ENCODE measurements at regions not wholly inside any gene's neighbourhood (a gene's known extent, or its start where the extent isn't known, plus 50 kb on each side); places are given as distances from the start of the nearest gene placed in this dataset.

DNA sequence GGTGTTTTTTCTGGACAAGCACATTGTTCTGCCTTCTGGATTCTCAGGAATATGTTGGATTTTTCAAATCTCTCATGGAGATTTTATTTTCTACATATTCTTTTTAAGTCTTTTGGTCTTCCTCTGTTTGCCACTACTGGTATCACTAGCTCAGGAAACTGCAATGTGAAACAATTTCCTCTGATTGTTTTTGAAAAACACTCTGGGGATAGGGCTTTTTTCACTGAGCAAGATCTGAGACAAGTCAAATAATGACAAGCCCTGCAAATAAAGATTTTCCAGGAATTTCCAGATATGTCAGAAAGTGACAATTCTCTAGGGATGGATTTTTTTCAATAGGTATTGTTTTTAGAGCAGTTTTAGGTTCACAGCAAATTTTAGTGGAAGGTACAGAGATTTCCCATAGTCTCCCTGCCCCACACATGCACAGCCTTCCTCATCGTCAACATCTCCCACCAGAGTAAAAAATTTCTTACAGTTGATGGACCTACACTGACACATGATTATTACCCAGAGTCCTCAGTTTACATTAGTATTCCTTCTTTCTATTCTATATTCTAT, 86.9 kb upstream of the TMEM161B start:
- DNase-seq (ENCODE audit: low spot score) = no peak

DNA sequence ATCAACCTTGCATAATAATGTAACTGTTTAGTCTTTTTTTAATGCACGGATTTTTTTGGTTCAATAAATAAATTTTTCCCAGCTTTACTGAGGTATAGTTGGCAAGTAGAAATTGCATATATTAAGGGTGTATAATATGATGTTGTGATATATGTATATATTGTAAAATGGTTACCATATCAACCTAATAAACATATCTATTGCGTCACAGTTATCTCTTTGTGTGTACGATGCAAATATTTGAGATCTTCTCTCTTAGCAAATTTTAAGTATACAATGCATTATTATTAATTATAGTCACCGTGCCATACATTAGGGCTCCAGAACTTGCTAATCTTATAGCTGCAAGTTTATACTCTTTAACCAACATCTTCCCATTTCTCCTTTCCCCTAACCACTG, 57.2 kb upstream of the TMEM161B start:
- Histone ChIP-seq H3K4me1 (ENCODE audit: insufficient read depth, low read length, poor library complexity, severe bottlenecking) (no peaks in the 10 kb centered on the region), H3K27ac (ENCODE audit: low read depth, low read length, poor library complexity, severe bottlenecking) (no peak overlapping the region), H3K36me3 (ENCODE audit: insufficient read depth, low read length) (no peaks in the 10 kb centered on the region), H3K79me2 (ENCODE audit: insufficient read depth, low read depth, low read length) (no peaks in the 10 kb centered on the region), H3K9me3 (ENCODE audit: low read length) (no peaks in the 10 kb centered on the region), H4K20me1 (ENCODE audit: insufficient read depth, low read length) (no peaks in the 10 kb centered on the region), H3K4me3 (ENCODE audit: low read depth, low read length, poor library complexity, severe bottlenecking) (no peak overlapping the region), H2AFZ (ENCODE audit: low read length) (no peak overlapping the region), H3K9me2 (ENCODE audit: insufficient read depth, low read length) (no peaks in the 10 kb centered on the region), H3K4me2 (ENCODE audit: low read length) (no peak overlapping the region)
- no peak for DNase-seq (ENCODE audit: low spot score)
- BruUV-seq (replicated peaks) = no TSS peak
- TF ChIP-seq, protein P1, sequence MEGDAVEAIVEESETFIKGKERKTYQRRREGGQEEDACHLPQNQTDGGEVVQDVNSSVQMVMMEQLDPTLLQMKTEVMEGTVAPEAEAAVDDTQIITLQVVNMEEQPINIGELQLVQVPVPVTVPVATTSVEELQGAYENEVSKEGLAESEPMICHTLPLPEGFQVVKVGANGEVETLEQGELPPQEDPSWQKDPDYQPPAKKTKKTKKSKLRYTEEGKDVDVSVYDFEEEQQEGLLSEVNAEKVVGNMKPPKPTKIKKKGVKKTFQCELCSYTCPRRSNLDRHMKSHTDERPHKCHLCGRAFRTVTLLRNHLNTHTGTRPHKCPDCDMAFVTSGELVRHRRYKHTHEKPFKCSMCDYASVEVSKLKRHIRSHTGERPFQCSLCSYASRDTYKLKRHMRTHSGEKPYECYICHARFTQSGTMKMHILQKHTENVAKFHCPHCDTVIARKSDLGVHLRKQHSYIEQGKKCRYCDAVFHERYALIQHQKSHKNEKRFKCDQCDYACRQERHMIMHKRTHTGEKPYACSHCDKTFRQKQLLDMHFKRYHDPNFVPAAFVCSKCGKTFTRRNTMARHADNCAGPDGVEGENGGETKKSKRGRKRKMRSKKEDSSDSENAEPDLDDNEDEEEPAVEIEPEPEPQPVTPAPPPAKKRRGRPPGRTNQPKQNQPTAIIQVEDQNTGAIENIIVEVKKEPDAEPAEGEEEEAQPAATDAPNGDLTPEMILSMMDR (conservative IDR thresholded peaks at IDR 0.05; ENCODE audit: low read length) = no peak
- TF ChIP-seq EZH2phosphoT487 (IDR thresholded peaks at IDR 0.05; ENCODE audit: borderline replicate concordance, low read depth, low read length) = no peak
- ChIA-PET CTCF (ENCODE audit: unreplicated experiment) (no interaction called here), POLR2A (interaction anchor here (0.5 to 0.6 kb wide), 2 partner anchors 98 to 592 kb away, joined by 3 read pairs; no protein-coding TSS in a partner anchor)
- intact Hi-C loops (cut with micrococcal nuclease; ENCODE audit: unreplicated experiment) = no loop called here

More for the DNA sequence above, 86.9 kb upstream of the TMEM161B start:
- H3K4me2 ChIP-seq (ENCODE audit: low read length) = no peak overlapping the region
- no peak overlapping the region for H2AFZ ChIP-seq (ENCODE audit: low read length)
- H3K9me3 ChIP-seq (ENCODE audit: low read length) = no peaks in the 10 kb centered on the region
- H3K4me3 ChIP-seq (ENCODE audit: low read depth, low read length, poor library complexity, severe bottlenecking) = no peak overlapping the region
- no TSS peak for BruUV-seq (replicated peaks)
- H4K20me1 ChIP-seq (ENCODE audit: insufficient read depth, low read length) = no peaks in the 10 kb centered on the region
- no peaks in the 10 kb centered on the region for H3K79me2 ChIP-seq (ENCODE audit: insufficient read depth, low read depth, low read length)
- no peaks in the 10 kb centered on the region for H3K36me3 ChIP-seq (ENCODE audit: insufficient read depth, low read length)
- intact Hi-C loops (cut with micrococcal nuclease; ENCODE audit: unreplicated experiment) = no loop called here
- H3K4me1 ChIP-seq (ENCODE audit: insufficient read depth, low read length, poor library complexity, severe bottlenecking) = no peaks in the 10 kb centered on the region
- H3K27ac ChIP-seq (ENCODE audit: low read depth, low read length, poor library complexity, severe bottlenecking) = no peak overlapping the region
- ChIA-PET CTCF (ENCODE audit: unreplicated experiment) (no interaction called here), POLR2A (no interaction called here)
- H3K9me2 ChIP-seq (ENCODE audit: insufficient read depth, low read length) = no peaks in the 10 kb centered on the region
- no peak for TF ChIP-seq EZH2phosphoT487 (IDR thresholded peaks at IDR 0.05; ENCODE audit: borderline replicate concordance, low read depth, low read length)
- TF ChIP-seq, protein P1 (conservative IDR thresholded peaks at IDR 0.05; ENCODE audit: low read length) = no peak

DNA sequence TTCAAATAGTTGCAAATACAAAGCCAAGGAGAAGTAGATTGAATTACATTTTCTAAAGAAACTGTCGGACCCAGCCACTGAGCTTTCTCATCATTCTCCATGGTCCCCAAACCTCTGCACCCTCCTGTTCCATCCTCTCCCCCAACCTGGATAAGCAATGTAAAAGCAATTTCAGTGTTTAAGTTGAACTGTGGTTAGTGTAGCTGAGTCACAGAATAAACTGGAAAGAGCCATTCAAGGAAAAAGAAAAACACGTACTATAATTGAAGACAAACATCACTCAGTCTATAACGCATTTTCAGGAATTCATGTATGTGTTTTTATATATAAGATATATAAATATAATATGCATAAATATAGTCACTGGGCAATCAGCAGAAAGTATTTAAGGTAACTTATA, 54.1 kb upstream of the TMEM161B start:
- POLR2A ChIA-PET = no interaction called here

More for the DNA sequence above, 54.1 kb upstream of the TMEM161B start:
- no peaks in the 10 kb centered on the region for H4K20me1 ChIP-seq (ENCODE audit: insufficient read depth, low read length)
- H3K27ac ChIP-seq (ENCODE audit: low read depth, low read length, poor library complexity, severe bottlenecking) = no peak overlapping the region
- intact Hi-C loops (cut with micrococcal nuclease; ENCODE audit: unreplicated experiment) = no loop called here
- CTCF ChIA-PET (ENCODE audit: unreplicated experiment) = no interaction called here
- no peaks in the 10 kb centered on the region for H3K36me3 ChIP-seq (ENCODE audit: insufficient read depth, low read length)
- H3K4me1 ChIP-seq (ENCODE audit: insufficient read depth, low read length, poor library complexity, severe bottlenecking) = no peaks in the 10 kb centered on the region
- no peaks in the 10 kb centered on the region for H3K9me2 ChIP-seq (ENCODE audit: insufficient read depth, low read length)
- TF ChIP-seq, protein P1 (conservative IDR thresholded peaks at IDR 0.05; ENCODE audit: low read length) = no peak
- no peak for TF ChIP-seq EZH2phosphoT487 (IDR thresholded peaks at IDR 0.05; ENCODE audit: borderline replicate concordance, low read depth, low read length)
- H2AFZ ChIP-seq (ENCODE audit: low read length) = no peak overlapping the region
- no peak overlapping the region for H3K4me3 ChIP-seq (ENCODE audit: low read depth, low read length, poor library complexity, severe bottlenecking)
- no peaks in the 10 kb centered on the region for H3K79me2 ChIP-seq (ENCODE audit: insufficient read depth, low read depth, low read length)
- BruUV-seq (replicated peaks) = no TSS peak
- no peak overlapping the region for H3K4me2 ChIP-seq (ENCODE audit: low read length)
- no peaks in the 10 kb centered on the region for H3K9me3 ChIP-seq (ENCODE audit: low read length)
- no peak for DNase-seq (ENCODE audit: low spot score)
